ENCODE measurements at regions not wholly inside any gene's neighbourhood (a gene's known extent, or its start where the extent isn't known, plus 50 kb on each side); places are given as distances from the start of the nearest gene placed in this dataset.

DNA sequence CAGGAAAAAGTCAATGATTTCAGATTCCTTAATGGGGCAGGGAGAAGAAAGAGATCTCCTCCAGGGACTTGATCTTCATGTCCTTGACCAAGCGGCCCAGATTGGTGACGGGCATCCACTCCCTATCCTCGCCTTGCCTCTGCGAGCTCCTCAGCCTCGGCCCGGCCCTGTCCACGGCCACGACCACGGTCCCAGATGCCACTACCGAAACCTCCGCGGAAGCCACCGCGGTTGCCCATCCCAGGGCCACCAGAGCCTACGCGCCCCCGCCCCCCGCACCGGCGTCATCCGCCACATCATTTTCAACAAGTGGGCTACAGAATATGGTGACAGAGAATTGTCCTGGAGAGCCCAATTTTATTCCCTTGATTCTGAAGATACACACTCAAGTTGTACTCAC, 751.2 kb upstream of the PABPC4L start:
- Histone ChIP-seq H3K79me2 (ENCODE audit: insufficient read depth, low read depth) (no peaks in the 10 kb centered on the region), H4K20me1 (ENCODE audit: insufficient read depth) (no peaks in the 10 kb centered on the region), H3K4me1 (ENCODE audit: low read depth, poor library complexity, severe bottlenecking) (no peaks in the 10 kb centered on the region), H3K36me3 (ENCODE audit: insufficient read depth) (no peaks in the 10 kb centered on the region), H3K27ac (no peak overlapping the region), H3K4me3 (IDR thresholded peaks at IDR 0.05; ENCODE audit: insufficient read depth, low read depth, low read length) (no peak overlapping the region), H3K9ac (no peak overlapping the region), H2AFZ (ENCODE audit: low read depth) (no peak overlapping the region), H3K27me3 (ENCODE audit: insufficient read depth, low read depth) (no peaks in the 10 kb centered on the region), H3K4me2 (no peak overlapping the region)
- TF ChIP-seq, protein P1, sequence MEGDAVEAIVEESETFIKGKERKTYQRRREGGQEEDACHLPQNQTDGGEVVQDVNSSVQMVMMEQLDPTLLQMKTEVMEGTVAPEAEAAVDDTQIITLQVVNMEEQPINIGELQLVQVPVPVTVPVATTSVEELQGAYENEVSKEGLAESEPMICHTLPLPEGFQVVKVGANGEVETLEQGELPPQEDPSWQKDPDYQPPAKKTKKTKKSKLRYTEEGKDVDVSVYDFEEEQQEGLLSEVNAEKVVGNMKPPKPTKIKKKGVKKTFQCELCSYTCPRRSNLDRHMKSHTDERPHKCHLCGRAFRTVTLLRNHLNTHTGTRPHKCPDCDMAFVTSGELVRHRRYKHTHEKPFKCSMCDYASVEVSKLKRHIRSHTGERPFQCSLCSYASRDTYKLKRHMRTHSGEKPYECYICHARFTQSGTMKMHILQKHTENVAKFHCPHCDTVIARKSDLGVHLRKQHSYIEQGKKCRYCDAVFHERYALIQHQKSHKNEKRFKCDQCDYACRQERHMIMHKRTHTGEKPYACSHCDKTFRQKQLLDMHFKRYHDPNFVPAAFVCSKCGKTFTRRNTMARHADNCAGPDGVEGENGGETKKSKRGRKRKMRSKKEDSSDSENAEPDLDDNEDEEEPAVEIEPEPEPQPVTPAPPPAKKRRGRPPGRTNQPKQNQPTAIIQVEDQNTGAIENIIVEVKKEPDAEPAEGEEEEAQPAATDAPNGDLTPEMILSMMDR (conservative IDR thresholded peaks at IDR 0.05; ENCODE audit: low read depth, low read length) = no peak

DNA sequence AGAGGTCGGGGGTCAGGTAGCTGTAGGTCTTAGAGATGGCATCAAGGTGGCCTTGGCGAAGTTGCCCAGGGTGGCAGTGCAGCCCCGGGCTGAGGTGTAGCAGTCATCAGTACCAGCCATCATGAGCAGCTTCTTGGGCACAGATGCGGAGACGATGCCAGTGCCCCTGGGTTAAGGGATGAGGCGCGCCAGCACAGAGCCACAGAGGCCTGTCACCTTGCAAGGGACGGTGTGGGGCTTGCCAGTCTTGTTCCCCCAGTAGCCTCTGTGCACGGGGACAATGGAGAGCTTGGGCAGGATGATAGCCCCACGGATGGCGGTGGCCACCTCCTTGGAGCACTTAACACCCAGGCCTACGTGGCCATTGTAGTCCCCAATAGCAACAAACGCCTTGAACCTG, 750.7 kb upstream of the PABPC4L start:
- Histone ChIP-seq H3K27ac (no peak overlapping the region), H3K36me3 (ENCODE audit: insufficient read depth) (no peaks in the 10 kb centered on the region), H3K9ac (no peak overlapping the region), H3K79me2 (ENCODE audit: insufficient read depth, low read depth) (no peaks in the 10 kb centered on the region), H3K4me2 (no peak overlapping the region), H3K4me1 (ENCODE audit: low read depth, poor library complexity, severe bottlenecking) (no peaks in the 10 kb centered on the region), H3K4me3 (IDR thresholded peaks at IDR 0.05; ENCODE audit: insufficient read depth, low read depth, low read length) (no peak overlapping the region), H2AFZ (ENCODE audit: low read depth) (no peak overlapping the region), H4K20me1 (ENCODE audit: insufficient read depth) (no peaks in the 10 kb centered on the region), H3K27me3 (ENCODE audit: insufficient read depth, low read depth) (no peaks in the 10 kb centered on the region)
- TF ChIP-seq, protein P1 (conservative IDR thresholded peaks at IDR 0.05; ENCODE audit: low read depth, low read length) = no peak

DNA sequence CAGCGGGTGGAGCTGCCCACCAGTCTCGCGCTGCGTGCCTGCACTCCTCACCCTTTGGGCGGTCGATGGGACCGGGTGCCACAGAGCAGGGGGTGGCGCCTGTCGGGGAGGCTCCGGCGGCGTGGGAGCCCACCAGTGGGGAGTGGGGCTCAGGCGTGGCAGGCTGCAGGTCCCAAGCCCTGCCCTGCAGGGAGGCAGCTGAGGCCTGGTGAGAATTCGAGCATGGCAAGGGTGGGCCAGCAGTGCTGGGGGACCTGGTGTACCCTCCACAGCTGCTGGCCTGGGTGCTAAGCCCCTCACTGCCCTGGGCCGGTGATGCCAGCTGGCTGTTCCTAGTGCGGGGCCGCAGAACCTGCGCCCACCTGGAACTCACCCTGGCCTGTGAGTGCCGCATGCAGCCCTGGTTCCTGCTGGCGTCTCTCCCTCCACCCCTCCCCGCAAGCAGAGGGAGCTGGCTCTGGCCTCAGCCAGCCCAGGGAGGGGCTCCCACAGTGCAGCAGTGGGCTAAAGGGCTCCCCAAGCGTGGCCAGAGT, 746.6 kb upstream of the PABPC4L start:
- Histone ChIP-seq H3K27ac (no peak overlapping the region), H3K36me3 (ENCODE audit: insufficient read depth) (no peaks in the 10 kb centered on the region), H3K4me1 (ENCODE audit: low read depth, poor library complexity, severe bottlenecking) (no peaks in the 10 kb centered on the region), H3K4me2 (no peak overlapping the region), H3K4me3 (IDR thresholded peaks at IDR 0.05; ENCODE audit: insufficient read depth, low read depth, low read length) (no peak overlapping the region), H3K79me2 (ENCODE audit: insufficient read depth, low read depth) (no peaks in the 10 kb centered on the region), H4K20me1 (ENCODE audit: insufficient read depth) (no peaks in the 10 kb centered on the region), H2AFZ (ENCODE audit: low read depth) (no peak overlapping the region), H3K27me3 (ENCODE audit: insufficient read depth, low read depth) (no peaks in the 10 kb centered on the region), H3K9ac (no peak overlapping the region)
- TF ChIP-seq, protein P1 (conservative IDR thresholded peaks at IDR 0.05; ENCODE audit: low read depth, low read length) = no peak

DNA sequence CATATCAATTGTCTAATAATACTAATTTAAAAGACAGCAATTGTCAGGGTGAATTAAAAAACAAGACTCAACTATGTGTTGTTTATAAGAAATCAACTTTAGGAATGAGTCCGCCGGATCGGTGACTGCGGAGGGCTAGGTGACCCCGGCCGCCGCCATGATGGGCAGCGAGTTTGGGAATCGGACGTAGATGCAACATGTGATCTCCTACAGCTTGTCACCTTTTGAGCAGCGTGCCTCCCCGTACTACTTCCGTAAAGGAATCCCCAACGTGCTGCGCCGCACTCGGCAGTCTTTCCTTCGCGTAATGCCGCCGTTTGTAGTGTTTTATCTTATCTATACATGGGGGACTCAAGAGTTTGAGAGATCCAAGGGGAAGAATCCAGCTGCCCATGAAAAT, 742.5 kb upstream of the PABPC4L start:
- H3K27me3 ChIP-seq (ENCODE audit: insufficient read depth, low read depth) = no peaks in the 10 kb centered on the region
- H3K4me1 ChIP-seq (ENCODE audit: low read depth, poor library complexity, severe bottlenecking) = no peaks in the 10 kb centered on the region
- no peak overlapping the region for H3K4me2 ChIP-seq
- H3K4me3 ChIP-seq (IDR thresholded peaks at IDR 0.05; ENCODE audit: insufficient read depth, low read depth, low read length) = no peak overlapping the region
- no peaks in the 10 kb centered on the region for H3K36me3 ChIP-seq (ENCODE audit: insufficient read depth)
- no peaks in the 10 kb centered on the region for H3K79me2 ChIP-seq (ENCODE audit: insufficient read depth, low read depth)
- no peak overlapping the region for H3K27ac ChIP-seq
- H4K20me1 ChIP-seq (ENCODE audit: insufficient read depth) = no peaks in the 10 kb centered on the region
- no peak overlapping the region for H2AFZ ChIP-seq (ENCODE audit: low read depth)
- no peak overlapping the region for H3K9ac ChIP-seq
- TF ChIP-seq, protein P1 (conservative IDR thresholded peaks at IDR 0.05; ENCODE audit: low read depth, low read length) = no peak
